Liver (tissue), 8 donors: ENCODE measurements at regions not wholly inside any gene's neighbourhood (a gene's known extent, or its start where the extent isn't known, plus 50 kb on each side); places are given as distances from the start of the nearest gene placed in this dataset.

ENCODE experiments used
- DNase-seq: peaks from one replicate; pipeline ENCODE4 v3.0.0-alpha.2; 2017; ENCODE audit warnings: low spot score
- H3K27ac ChIP-seq, 2 donors: one replicate each; pipeline ENCODE4 v1.7.0; 2013; ENCODE audit warnings: inconsistent platforms in 2 of 2, low read length in 2 of 2, control low read depth in 1 of 2, low read depth in 1 of 2, mild to moderate bottlenecking in 1 of 2
- H3K27me3 ChIP-seq, 4 donors: one replicate each; pipeline versions ENCODE4 v1.6.1 to v1.7.0; 2013; ENCODE audit warnings: low read length in 3 of 4, inconsistent platforms in 1 of 4, mild to moderate bottlenecking in 1 of 4, moderate library complexity in 1 of 4; ENCODE audit not compliant: control insufficient read depth in 4 of 4, insufficient read depth in 4 of 4
- H3K36me3 ChIP-seq, 4 donors: one replicate each; pipeline versions ENCODE4 v1.6.1 to v1.7.0; 2013; ENCODE audit warnings: low read length in 3 of 4, mild to moderate bottlenecking in 3 of 4, low read depth in 1 of 4, moderate library complexity in 1 of 4; ENCODE audit not compliant: control insufficient read depth in 4 of 4, insufficient read depth in 3 of 4
- H3K4me1 ChIP-seq, 4 donors: one replicate each; pipeline versions ENCODE4 v1.6.1 to v1.7.0; 2013; ENCODE audit warnings: low read length in 3 of 4, mild to moderate bottlenecking in 3 of 4, moderate library complexity in 1 of 4; ENCODE audit not compliant: control insufficient read depth in 4 of 4, insufficient read depth in 4 of 4
- H3K4me3 ChIP-seq, 3 donors: one replicate each; pipeline versions ENCODE4 v1.6.1 to v1.7.0; 2013; ENCODE audit warnings: low read length in 3 of 3, control low read depth in 1 of 3, low read depth in 1 of 3, mild to moderate bottlenecking in 1 of 3
- H3K9ac ChIP-seq, 2 donors: one replicate each; pipeline ENCODE4 v1.7.0; 2013; ENCODE audit warnings: low read length in 2 of 2, mild to moderate bottlenecking in 2 of 2, moderate library complexity in 2 of 2, control low read depth in 1 of 2, low read depth in 1 of 2
- H3K9me3 ChIP-seq, 4 donors: one replicate each; pipeline versions ENCODE4 v1.6.1 to v1.7.0; 2013; ENCODE audit warnings: low read length in 3 of 4; ENCODE audit not compliant: control insufficient read depth in 4 of 4
- EGR1 ChIP-seq, 2 donors: IDR thresholded peaks; 2 replicates each; pipeline ENCODE4 v1.6.1; 2016 to 2018; ENCODE audit warnings: antibody characterized with exemption in 2 of 2, low read depth in 2 of 2
- FOXA1 ChIP-seq: IDR thresholded peaks from 2 replicates; pipeline ENCODE4 v1.6.1; 2016; ENCODE audit warnings: antibody characterized with exemption
- FOXA2 ChIP-seq: IDR thresholded peaks from 2 replicates; pipeline ENCODE4 v1.6.1; 2016; ENCODE audit warnings: antibody characterized with exemption
- GABPA ChIP-seq, 2 donors: IDR thresholded peaks in 1 of 2; conservative IDR thresholded peaks in 1 of 2; 2 replicates each; pipeline ENCODE4 v1.6.1; 2016; ENCODE audit warnings: antibody characterized with exemption in 2 of 2, mild to moderate bottlenecking in 1 of 2, moderate library complexity in 1 of 2
- HNF4A ChIP-seq, 2 donors: conservative IDR thresholded peaks; 2 replicates each; pipeline ENCODE4 v1.6.1; 2016; ENCODE audit warnings: antibody characterized with exemption in 2 of 2, mild to moderate bottlenecking in 2 of 2
- HNF4G ChIP-seq: IDR thresholded peaks from 2 replicates; pipeline ENCODE4 v1.6.1; 2016; ENCODE audit warnings: antibody characterized with exemption
- JUND ChIP-seq, 2 donors: IDR thresholded peaks; 2 replicates each; pipeline ENCODE4 v1.6.1; 2016; ENCODE audit warnings: antibody characterized with exemption in 2 of 2
- NR2F2 ChIP-seq: IDR thresholded peaks from 2 replicates; pipeline ENCODE4 v1.6.1; 2016; ENCODE audit warnings: antibody characterized with exemption
- RAD21 ChIP-seq, 2 donors: IDR thresholded peaks; 2 replicates each; pipeline ENCODE4 v1.6.1; 2016; ENCODE audit warnings: antibody characterized with exemption in 2 of 2, mild to moderate bottlenecking in 2 of 2
- RXRA ChIP-seq, 2 donors: IDR thresholded peaks; 2 replicates each; pipeline ENCODE4 v1.6.1; 2017 to 2018; ENCODE audit warnings: antibody characterized with exemption in 2 of 2, mild to moderate bottlenecking in 1 of 2
- SP1 ChIP-seq: IDR thresholded peaks from 2 replicates; pipeline ENCODE4 v1.6.1; 2018; ENCODE audit warnings: antibody characterized with exemption, mild to moderate bottlenecking
- TAF1 ChIP-seq: conservative IDR thresholded peaks from 2 replicates; pipeline ENCODE4 v1.6.1; 2016; ENCODE audit warnings: antibody characterized with exemption, mild to moderate bottlenecking
- YY1 ChIP-seq: IDR thresholded peaks from 2 replicates; pipeline ENCODE4 v1.6.1; 2016; ENCODE audit warnings: antibody characterized with exemption, mild to moderate bottlenecking
- WGBS: extraction: QIAGEN DNeasy Blood & Tissue Kit; methylation state at CpG from one replicate; pipeline ENCODE4 v1.1.7; 2013; 5-methylcytosine and 5-hydroxymethylcytosine counted together
- TF ChIP-seq, protein P1 (sequence below): fragments of 150-350 bp; IDR thresholded peaks from 2 replicates; pipeline ENCODE4 v1.5.1; 2017; ENCODE audit warnings: improper control_type of control experiment, low read depth, low read length; ENCODE audit not compliant: missing input control
- TF ChIP-seq, protein P2 (sequence below): IDR thresholded peaks from 2 replicates; pipeline ENCODE4 v1.6.1; 2016; ENCODE audit warnings: antibody characterized with exemption
- TF ChIP-seq, protein P3 (sequence below): IDR thresholded peaks from 2 replicates; pipeline ENCODE4 v1.6.1; 2016; ENCODE audit warnings: antibody characterized with exemption
- TF ChIP-seq, protein P4 (sequence below): IDR thresholded peaks from 2 replicates; pipeline ENCODE4 v1.6.1; 2016; ENCODE audit warnings: antibody characterized with exemption
- TF ChIP-seq, protein P5 (sequence below): IDR thresholded peaks from 2 replicates; pipeline ENCODE4 v1.6.1; 2016; ENCODE audit warnings: antibody characterized with exemption, mild to moderate bottlenecking
- donor health status: healthy.
- donor health status: healthy.
- donor health status: healthy.
- donor health status: healthy.
- donor health status: healthy.

DNA sequence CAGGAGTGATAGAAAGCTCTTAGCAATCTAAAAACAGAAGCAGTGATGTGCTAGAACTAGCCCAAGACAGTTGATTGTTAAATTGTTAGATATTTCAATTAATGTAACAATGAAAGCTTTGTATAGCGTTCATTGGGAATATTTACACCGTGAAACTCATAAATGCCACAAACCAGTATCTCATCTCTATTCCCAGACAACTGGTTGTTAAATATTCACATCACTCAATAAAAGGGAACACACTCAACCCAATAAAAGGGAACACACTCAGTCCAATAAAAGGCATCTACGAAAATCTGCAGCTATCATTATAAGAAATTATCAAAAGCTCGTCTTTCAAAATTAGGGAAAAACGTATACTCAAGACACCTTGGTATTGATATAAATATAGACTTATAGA is 270.9 kb downstream of the CYLC2 start:
- no peaks in the 10 kb centered on the region for H3K4me1 ChIP-seq
- no peak overlapping the region for H3K9ac ChIP-seq
- H3K36me3 ChIP-seq = no peaks in the 10 kb centered on the region
- H3K27ac ChIP-seq = no peak overlapping the region
- no peak for TF ChIP-seq EGR1 (IDR thresholded peaks at IDR 0.05; ENCODE audit: low read depth in 2 of 2)
- TF ChIP-seq, protein P1, sequence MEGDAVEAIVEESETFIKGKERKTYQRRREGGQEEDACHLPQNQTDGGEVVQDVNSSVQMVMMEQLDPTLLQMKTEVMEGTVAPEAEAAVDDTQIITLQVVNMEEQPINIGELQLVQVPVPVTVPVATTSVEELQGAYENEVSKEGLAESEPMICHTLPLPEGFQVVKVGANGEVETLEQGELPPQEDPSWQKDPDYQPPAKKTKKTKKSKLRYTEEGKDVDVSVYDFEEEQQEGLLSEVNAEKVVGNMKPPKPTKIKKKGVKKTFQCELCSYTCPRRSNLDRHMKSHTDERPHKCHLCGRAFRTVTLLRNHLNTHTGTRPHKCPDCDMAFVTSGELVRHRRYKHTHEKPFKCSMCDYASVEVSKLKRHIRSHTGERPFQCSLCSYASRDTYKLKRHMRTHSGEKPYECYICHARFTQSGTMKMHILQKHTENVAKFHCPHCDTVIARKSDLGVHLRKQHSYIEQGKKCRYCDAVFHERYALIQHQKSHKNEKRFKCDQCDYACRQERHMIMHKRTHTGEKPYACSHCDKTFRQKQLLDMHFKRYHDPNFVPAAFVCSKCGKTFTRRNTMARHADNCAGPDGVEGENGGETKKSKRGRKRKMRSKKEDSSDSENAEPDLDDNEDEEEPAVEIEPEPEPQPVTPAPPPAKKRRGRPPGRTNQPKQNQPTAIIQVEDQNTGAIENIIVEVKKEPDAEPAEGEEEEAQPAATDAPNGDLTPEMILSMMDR = no peak
- no peak overlapping the region for H3K4me3 ChIP-seq
- H3K27me3 ChIP-seq = no peaks in the 10 kb centered on the region
- H3K9me3 ChIP-seq = no peaks in the 10 kb centered on the region
- no peak for DNase-seq
- 74% methylated on average over 5 of the region's 5 CpGs for whole genome bisulfite sequencing

DNA sequence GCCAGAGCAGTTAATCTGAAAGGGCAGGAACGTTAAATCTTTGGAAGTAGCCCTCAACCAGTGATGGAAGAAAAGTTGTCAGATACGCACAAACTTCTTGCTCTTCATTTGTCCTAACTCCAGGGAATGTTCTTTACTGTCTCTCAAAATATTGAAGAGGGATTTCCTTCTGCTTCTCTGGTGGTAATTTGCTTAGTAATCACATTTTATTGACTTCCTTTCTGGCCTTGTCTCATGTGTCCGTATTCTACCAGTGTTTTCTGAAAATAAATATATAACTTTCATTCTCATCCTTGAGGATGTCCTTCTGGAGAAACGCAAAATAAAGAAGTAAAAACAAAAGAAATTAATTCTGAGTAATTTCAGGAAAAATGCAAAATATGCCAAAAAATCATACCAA is 282.1 kb downstream of the CYLC2 start:
- DNase-seq = no peak
- Histone ChIP-seq H3K27ac (no peak overlapping the region), H3K9me3 (no peaks in the 10 kb centered on the region), H3K4me1 (no peaks in the 10 kb centered on the region), H3K27me3 (no peaks in the 10 kb centered on the region), H3K4me3 (no peak overlapping the region), H3K36me3 (no peaks in the 10 kb centered on the region), H3K9ac (no peak overlapping the region)
- WGBS = 67% methylated on average over 4 of the region's 4 CpGs
- TF ChIP-seq HNF4G = no peak
- TF ChIP-seq NR2F2 = no peak
- TF ChIP-seq SP1 = no peak
- TF ChIP-seq, protein P2, sequence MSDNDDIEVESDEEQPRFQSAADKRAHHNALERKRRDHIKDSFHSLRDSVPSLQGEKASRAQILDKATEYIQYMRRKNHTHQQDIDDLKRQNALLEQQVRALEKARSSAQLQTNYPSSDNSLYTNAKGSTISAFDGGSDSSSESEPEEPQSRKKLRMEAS = no peak
- no peak for TF ChIP-seq RXRA (IDR thresholded peaks at IDR 0.05)
- no peak for TF ChIP-seq JUND (IDR thresholded peaks at IDR 0.05)
- TF ChIP-seq HNF4A (conservative IDR thresholded peaks at IDR 0.05) = no peak

DNA sequence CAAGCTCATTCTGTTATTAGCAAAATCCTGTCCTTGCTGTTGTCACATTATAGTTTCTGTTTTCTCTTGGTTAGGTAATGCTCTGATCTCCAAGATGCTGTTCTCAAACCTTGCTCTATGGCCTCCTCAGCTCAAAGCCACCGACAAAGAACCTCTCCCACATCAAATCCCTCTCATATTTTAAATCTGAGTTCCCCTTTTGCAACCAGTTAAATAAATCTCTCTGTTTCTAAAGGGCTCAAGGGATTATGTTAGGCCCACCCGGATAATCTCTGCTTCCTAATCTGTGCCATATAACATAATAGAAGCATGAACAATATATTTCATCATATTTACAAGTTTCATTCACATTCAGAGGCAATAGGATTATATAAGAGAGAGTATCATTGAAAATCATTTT is 286.0 kb downstream of the CYLC2 start:
- H3K4me3 ChIP-seq = no peak overlapping the region
- DNase-seq = no peak
- no peak overlapping the region for H3K9ac ChIP-seq
- TF ChIP-seq GABPA (IDR thresholded peaks at IDR 0.05 in 1 of 2, conservative IDR thresholded peaks at IDR 0.05 in 1 of 2) (no peak), RAD21 (IDR thresholded peaks at IDR 0.05) (no peak), FOXA2 (no peak), SP1 (no peak), HNF4A (conservative IDR thresholded peaks at IDR 0.05) (no peak), TAF1 (no peak), FOXA1 (no peak), HNF4G (no peak), YY1 (no peak), EGR1 (IDR thresholded peaks at IDR 0.05; ENCODE audit: low read depth in 2 of 2) (no peak), JUND (IDR thresholded peaks at IDR 0.05) (no peak), NR2F2 (no peak)
- TF ChIP-seq, protein P3, sequence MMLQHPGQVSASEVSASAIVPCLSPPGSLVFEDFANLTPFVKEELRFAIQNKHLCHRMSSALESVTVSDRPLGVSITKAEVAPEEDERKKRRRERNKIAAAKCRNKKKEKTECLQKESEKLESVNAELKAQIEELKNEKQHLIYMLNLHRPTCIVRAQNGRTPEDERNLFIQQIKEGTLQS = no peak
- TF ChIP-seq, protein P4, sequence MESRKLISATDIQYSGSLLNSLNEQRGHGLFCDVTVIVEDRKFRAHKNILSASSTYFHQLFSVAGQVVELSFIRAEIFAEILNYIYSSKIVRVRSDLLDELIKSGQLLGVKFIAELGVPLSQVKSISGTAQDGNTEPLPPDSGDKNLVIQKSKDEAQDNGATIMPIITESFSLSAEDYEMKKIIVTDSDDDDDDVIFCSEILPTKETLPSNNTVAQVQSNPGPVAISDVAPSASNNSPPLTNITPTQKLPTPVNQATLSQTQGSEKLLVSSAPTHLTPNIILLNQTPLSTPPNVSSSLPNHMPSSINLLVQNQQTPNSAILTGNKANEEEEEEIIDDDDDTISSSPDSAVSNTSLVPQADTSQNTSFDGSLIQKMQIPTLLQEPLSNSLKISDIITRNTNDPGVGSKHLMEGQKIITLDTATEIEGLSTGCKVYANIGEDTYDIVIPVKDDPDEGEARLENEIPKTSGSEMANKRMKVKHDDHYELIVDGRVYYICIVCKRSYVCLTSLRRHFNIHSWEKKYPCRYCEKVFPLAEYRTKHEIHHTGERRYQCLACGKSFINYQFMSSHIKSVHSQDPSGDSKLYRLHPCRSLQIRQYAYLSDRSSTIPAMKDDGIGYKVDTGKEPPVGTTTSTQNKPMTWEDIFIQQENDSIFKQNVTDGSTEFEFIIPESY = no peak
- TF ChIP-seq, protein P1 = no peak
- TF ChIP-seq, protein P5, sequence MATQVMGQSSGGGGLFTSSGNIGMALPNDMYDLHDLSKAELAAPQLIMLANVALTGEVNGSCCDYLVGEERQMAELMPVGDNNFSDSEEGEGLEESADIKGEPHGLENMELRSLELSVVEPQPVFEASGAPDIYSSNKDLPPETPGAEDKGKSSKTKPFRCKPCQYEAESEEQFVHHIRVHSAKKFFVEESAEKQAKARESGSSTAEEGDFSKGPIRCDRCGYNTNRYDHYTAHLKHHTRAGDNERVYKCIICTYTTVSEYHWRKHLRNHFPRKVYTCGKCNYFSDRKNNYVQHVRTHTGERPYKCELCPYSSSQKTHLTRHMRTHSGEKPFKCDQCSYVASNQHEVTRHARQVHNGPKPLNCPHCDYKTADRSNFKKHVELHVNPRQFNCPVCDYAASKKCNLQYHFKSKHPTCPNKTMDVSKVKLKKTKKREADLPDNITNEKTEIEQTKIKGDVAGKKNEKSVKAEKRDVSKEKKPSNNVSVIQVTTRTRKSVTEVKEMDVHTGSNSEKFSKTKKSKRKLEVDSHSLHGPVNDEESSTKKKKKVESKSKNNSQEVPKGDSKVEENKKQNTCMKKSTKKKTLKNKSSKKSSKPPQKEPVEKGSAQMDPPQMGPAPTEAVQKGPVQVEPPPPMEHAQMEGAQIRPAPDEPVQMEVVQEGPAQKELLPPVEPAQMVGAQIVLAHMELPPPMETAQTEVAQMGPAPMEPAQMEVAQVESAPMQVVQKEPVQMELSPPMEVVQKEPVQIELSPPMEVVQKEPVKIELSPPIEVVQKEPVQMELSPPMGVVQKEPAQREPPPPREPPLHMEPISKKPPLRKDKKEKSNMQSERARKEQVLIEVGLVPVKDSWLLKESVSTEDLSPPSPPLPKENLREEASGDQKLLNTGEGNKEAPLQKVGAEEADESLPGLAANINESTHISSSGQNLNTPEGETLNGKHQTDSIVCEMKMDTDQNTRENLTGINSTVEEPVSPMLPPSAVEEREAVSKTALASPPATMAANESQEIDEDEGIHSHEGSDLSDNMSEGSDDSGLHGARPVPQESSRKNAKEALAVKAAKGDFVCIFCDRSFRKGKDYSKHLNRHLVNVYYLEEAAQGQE = no peak
- TF ChIP-seq, protein P2 = no peak
- H3K9me3 ChIP-seq = no peaks in the 10 kb centered on the region
- H3K36me3 ChIP-seq = no peaks in the 10 kb centered on the region
- H3K27me3 ChIP-seq = no peaks in the 10 kb centered on the region
- H3K27ac ChIP-seq = no peak overlapping the region
- WGBS = 74% methylated on average over 2 of the region's 2 CpGs
- no peaks in the 10 kb centered on the region for H3K4me1 ChIP-seq
